Trophoblast cell (in vitro differentiated cells and primary cell): ENCODE measurements at regions not wholly inside any gene's neighbourhood (a gene's known extent, or its start where the extent isn't known, plus 50 kb on each side); places are given as distances from the start of the nearest gene placed in this dataset.

Experiments used
- DNase-seq, 2 donors: peaks; one replicate each; pipeline ENCODE4 v3.0.0-alpha.2; 2016
- H2AFZ ChIP-seq: 2 replicates; pipeline ENCODE4 v1.6.1; 2013; ENCODE audit warnings: low read length, moderate library complexity, mild to moderate bottlenecking; ENCODE audit not compliant: insufficient read depth, poor library complexity
- H2AK5ac ChIP-seq: 2 replicates; pipeline ENCODE4 v1.6.1; 2013; ENCODE audit warnings: mild to moderate bottlenecking, low read length
- H2BK120ac ChIP-seq: 2 replicates; pipeline ENCODE4 v1.6.1; 2013; ENCODE audit warnings: low read length, mild to moderate bottlenecking, moderate library complexity; ENCODE audit not compliant: insufficient read depth, poor library complexity
- H2BK12ac ChIP-seq: 2 replicates; pipeline ENCODE4 v1.6.1; 2013; ENCODE audit warnings: mild to moderate bottlenecking, low read length, moderate library complexity
- H2BK5ac ChIP-seq: 2 replicates; pipeline ENCODE4 v1.6.1; 2013; ENCODE audit warnings: low read length, low read depth, moderate library complexity, mild to moderate bottlenecking; ENCODE audit not compliant: poor library complexity
- H3K14ac ChIP-seq: 2 replicates; pipeline ENCODE4 v1.6.1; 2013; ENCODE audit warnings: mild to moderate bottlenecking, low read length
- H3K18ac ChIP-seq: 2 replicates; pipeline ENCODE4 v1.6.1; 2013; ENCODE audit warnings: mild to moderate bottlenecking, low read length
- H3K23ac ChIP-seq: 2 replicates; pipeline ENCODE4 v1.6.1; 2013; ENCODE audit warnings: low read length
- H3K27ac ChIP-seq: 2 replicates; pipeline ENCODE4 v1.5.1; 2013; ENCODE audit warnings: low read depth, mild to moderate bottlenecking, inconsistent platforms, low read length, moderate library complexity
- H3K27me3 ChIP-seq: 2 replicates; pipeline ENCODE4 v1.6.1; 2013; ENCODE audit warnings: inconsistent platforms, mild to moderate bottlenecking, low read length, moderate library complexity; ENCODE audit not compliant: insufficient read depth
- H3K36me3 ChIP-seq, 2 experiments: 1 replicate in 1 of 2; 2 replicates in 1 of 2; pipeline ENCODE4 v1.6.1; 2013; ENCODE audit warnings: low read length in 2 of 2, mild to moderate bottlenecking in 2 of 2, moderate library complexity in 1 of 2; ENCODE audit not compliant: insufficient read depth in 2 of 2, control insufficient read depth in 1 of 2
- H3K4ac ChIP-seq: 2 replicates; pipeline ENCODE4 v1.6.1; 2013; ENCODE audit warnings: low read depth, mild to moderate bottlenecking, low read length, moderate library complexity
- H3K4me1 ChIP-seq, 2 experiments: 1 replicate in 1 of 2; 2 replicates in 1 of 2; pipeline ENCODE4 v1.6.1; 2013; ENCODE audit warnings: low read length in 2 of 2, mild to moderate bottlenecking in 2 of 2, moderate library complexity in 1 of 2; ENCODE audit not compliant: insufficient read depth in 2 of 2, control insufficient read depth in 1 of 2
- H3K4me2 ChIP-seq: 2 replicates; pipeline ENCODE4 v1.6.1; 2013; ENCODE audit warnings: inconsistent platforms, mild to moderate bottlenecking, low read length, moderate library complexity
- H3K4me3 ChIP-seq: 2 replicates; pipeline ENCODE4 v1.5.1; 2013; ENCODE audit warnings: mild to moderate bottlenecking, low read depth, low read length, inconsistent platforms
- H3K79me1 ChIP-seq: one replicate; pipeline ENCODE4 v1.6.1; 2013; ENCODE audit warnings: low read length
- H3K79me2 ChIP-seq: 2 replicates; pipeline ENCODE4 v1.6.1; 2013; ENCODE audit warnings: low read length, mild to moderate bottlenecking; ENCODE audit not compliant: control insufficient read depth, insufficient read depth, poor library complexity
- H3K9ac ChIP-seq: 2 replicates; pipeline ENCODE4 v1.6.1; 2013; ENCODE audit warnings: mild to moderate bottlenecking, low read length
- H3K9me3 ChIP-seq: 2 replicates; pipeline ENCODE4 v1.6.1; 2013; ENCODE audit warnings: low read depth, mild to moderate bottlenecking, control low read depth, inconsistent platforms, low read length; ENCODE audit not compliant: insufficient read depth
- H4K12ac ChIP-seq: 2 replicates; pipeline ENCODE4 v1.6.1; 2013; ENCODE audit warnings: low read depth, mild to moderate bottlenecking, low read length, moderate library complexity
- H4K8ac ChIP-seq: 2 replicates; pipeline ENCODE4 v1.6.1; 2013; ENCODE audit warnings: low read depth, mild to moderate bottlenecking, low read length, moderate library complexity
- H4K91ac ChIP-seq: one replicate; pipeline ENCODE4 v1.6.1; 2013; ENCODE audit warnings: low read depth, mild to moderate bottlenecking, low read length, moderate library complexity
- WGBS: extraction: QIAGEN DNeasy Blood & Tissue Kit; methylation state at CpG from one replicate; pipeline ENCODE4 v1.1.7; 2013; ENCODE audit warnings: missing lambda C conversion rate; ENCODE audit not compliant: insufficient read length, insufficient coverage; ENCODE audit errors: extremely low coverage; 5-methylcytosine and 5-hydroxymethylcytosine counted together

DNA sequence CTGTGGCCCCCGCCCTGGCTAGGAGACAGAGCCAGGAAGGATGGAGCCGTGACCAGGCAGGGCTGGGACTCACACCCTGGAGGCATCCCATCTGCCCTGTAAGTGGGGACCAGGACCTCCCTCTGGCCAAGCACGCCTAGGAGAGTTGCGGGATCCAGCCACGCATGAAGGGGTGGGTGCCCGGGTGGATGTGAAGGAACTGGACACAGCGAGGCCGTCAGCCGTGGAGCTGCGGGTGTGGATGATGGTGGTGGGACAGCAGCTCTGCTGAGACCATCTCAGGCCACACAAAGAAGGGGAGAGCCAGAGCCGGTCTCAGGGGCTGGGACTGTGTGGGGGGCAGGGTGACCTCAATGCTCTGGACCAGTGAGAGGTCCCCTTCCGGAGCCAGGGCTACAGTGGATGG is 746.4 kb downstream of the BRD1 start:
- Histone ChIP-seq H3K27me3 (no peaks in the 10 kb centered on the region), H4K8ac (no peak overlapping the region), H3K4me3 (no peak overlapping the region), H3K4ac (no peak overlapping the region), H3K4me2 (no peak overlapping the region), H4K91ac (no peak overlapping the region), H3K9ac (no peak overlapping the region), H3K14ac (no peak overlapping the region), H2BK12ac (no peak overlapping the region), H3K9me3 (peaks cover 3% of the 10 kb centered on the region), H2AFZ (no peak overlapping the region), H2BK120ac (no peak overlapping the region), H3K79me2 (no peaks in the 10 kb centered on the region), H2AK5ac (no peak overlapping the region), H3K18ac (no peak overlapping the region), H3K36me3 (no peaks in the 10 kb centered on the region), H2BK5ac (no peak overlapping the region), H4K12ac (no peak overlapping the region), H3K4me1 (peaks cover 0 to 4% of the 10 kb centered on the region in 2 experiments), H3K27ac (no peak overlapping the region), H3K79me1 (no peaks in the 10 kb centered on the region), H3K23ac (no peak overlapping the region)
- no peak for DNase-seq
- no CpG with 5 or more reads among the region's 12 CpGs for WGBS

DNA sequence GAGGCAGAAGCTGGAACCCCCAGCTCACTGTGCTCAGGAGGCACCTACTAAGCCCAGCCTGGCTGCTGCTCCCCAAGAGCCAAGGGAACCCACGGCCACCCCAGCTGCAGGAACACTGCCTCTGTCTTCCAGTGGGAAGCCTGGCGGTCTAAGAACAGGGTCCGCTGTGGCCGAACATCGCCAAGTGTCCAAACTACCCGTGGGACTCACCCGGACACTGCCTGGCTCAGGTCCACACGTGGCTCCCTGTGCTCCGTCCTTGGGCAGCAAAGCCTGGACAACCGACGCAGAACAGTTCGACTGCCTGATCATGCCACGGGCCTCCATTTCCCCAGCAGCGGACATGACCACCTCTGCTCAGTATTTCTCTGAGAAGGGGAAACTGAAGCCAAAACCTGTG is 747.0 kb downstream of the BRD1 start:
- H4K91ac ChIP-seq = no peak overlapping the region
- H3K9me3 ChIP-seq = peaks cover 4% of the 10 kb centered on the region
- H3K9ac ChIP-seq = no peak overlapping the region
- H3K4me2 ChIP-seq = no peak overlapping the region
- no peaks in the 10 kb centered on the region for H3K27me3 ChIP-seq
- H2AK5ac ChIP-seq = no peak overlapping the region
- H3K79me2 ChIP-seq = no peaks in the 10 kb centered on the region
- no peak overlapping the region for H4K8ac ChIP-seq
- no peak overlapping the region for H2BK5ac ChIP-seq
- no peak overlapping the region for H3K18ac ChIP-seq
- H3K79me1 ChIP-seq = no peaks in the 10 kb centered on the region
- DNase-seq = no peak
- H2BK12ac ChIP-seq = no peak overlapping the region
- no peak overlapping the region for H4K12ac ChIP-seq
- H3K4ac ChIP-seq = no peak overlapping the region
- H2BK120ac ChIP-seq = no peak overlapping the region
- no peak overlapping the region for H3K27ac ChIP-seq
- H2AFZ ChIP-seq = no peak overlapping the region
- peaks cover 0 to 4% of the 10 kb centered on the region in 2 experiments for H3K4me1 ChIP-seq
- H3K23ac ChIP-seq = no peak overlapping the region
- WGBS = no CpG with 5 or more reads among the region's 14 CpGs
- H3K4me3 ChIP-seq = peak overlapping the region; percentile 15
- H3K36me3 ChIP-seq = no peaks in the 10 kb centered on the region
- H3K14ac ChIP-seq = no peak overlapping the region

- no peak overlapping the region for H4K8ac ChIP-seq
- H3K18ac ChIP-seq = no peak overlapping the region
- no peak overlapping the region for H2BK5ac ChIP-seq
- no peak overlapping the region for H3K4ac ChIP-seq
- no CpG with 5 or more reads among the region's 15 CpGs for WGBS
- no peak overlapping the region for H3K4me2 ChIP-seq
- H2BK12ac ChIP-seq = no peak overlapping the region
- no peak overlapping the region for H2BK120ac ChIP-seq
- no peak overlapping the region for H3K9ac ChIP-seq
- no peak overlapping the region for H4K12ac ChIP-seq
- H3K27ac ChIP-seq = no peak overlapping the region
- peaks cover 4% of the 10 kb centered on the region for H3K9me3 ChIP-seq
- H3K4me1 ChIP-seq = peaks cover 0 to 4% of the 10 kb centered on the region in 2 experiments
- H3K36me3 ChIP-seq = no peaks in the 10 kb centered on the region
- DNase-seq = no peak
- no peak overlapping the region for H3K23ac ChIP-seq
- no peak overlapping the region for H3K14ac ChIP-seq
- no peaks in the 10 kb centered on the region for H3K27me3 ChIP-seq
- H3K79me1 ChIP-seq = no peaks in the 10 kb centered on the region
- no peak overlapping the region for H4K91ac ChIP-seq
- peak overlapping the region; percentile 15 for H3K4me3 ChIP-seq
- no peaks in the 10 kb centered on the region for H3K79me2 ChIP-seq
- H2AK5ac ChIP-seq = no peak overlapping the region
- H2AFZ ChIP-seq = no peak overlapping the region
Measured at GRCh38 chr22:49079743-49080500, 747.8 kb downstream of the BRD1 start.

GRCh38 chr22:49079027-49079725 is 748.5 kb downstream of the BRD1 start:
- no CpG with 5 or more reads among the region's 22 CpGs for WGBS
- Histone ChIP-seq H4K12ac (no peak overlapping the region), H4K91ac (no peak overlapping the region)

More at GRCh38 chr22:49079027-49079725, 748.5 kb downstream of the BRD1 start:
- H3K4me2 ChIP-seq = no peak overlapping the region
- H2BK120ac ChIP-seq = no peak overlapping the region
- no peaks in the 10 kb centered on the region for H3K79me1 ChIP-seq
- no peaks in the 10 kb centered on the region for H3K79me2 ChIP-seq
- H3K27ac ChIP-seq = no peak overlapping the region
- H2BK5ac ChIP-seq = no peak overlapping the region
- no peaks in the 10 kb centered on the region for H3K36me3 ChIP-seq
- H3K9me3 ChIP-seq = peaks cover 4% of the 10 kb centered on the region
- no peak for DNase-seq
- H3K4ac ChIP-seq = no peak overlapping the region
- peaks cover 0 to 2% of the 10 kb centered on the region in 2 experiments for H3K4me1 ChIP-seq
- no peak overlapping the region for H3K23ac ChIP-seq
- no peak overlapping the region for H3K4me3 ChIP-seq
- H2BK12ac ChIP-seq = no peak overlapping the region
- no peak overlapping the region for H4K8ac ChIP-seq
- H3K14ac ChIP-seq = no peak overlapping the region
- H2AK5ac ChIP-seq = no peak overlapping the region
- no peak overlapping the region for H2AFZ ChIP-seq
- H3K18ac ChIP-seq = no peak overlapping the region
- H3K9ac ChIP-seq = no peak overlapping the region
- no peaks in the 10 kb centered on the region for H3K27me3 ChIP-seq
